D341Med (cell line): ENCODE measurements at regions not wholly inside any gene's neighbourhood (a gene's known extent, or its start where the extent isn't known, plus 50 kb on each side); places are given as distances from the start of the nearest gene placed in this dataset.
"Not testable (repeated sequence)": the region's sequence is repeated elsewhere in the genome, so short reads cannot be mapped to it uniquely, and the experiment has no call there.

Experiments used
- DNase-seq: peaks from one replicate; pipeline ENCODE4 v3.0.0; 2012; ENCODE audit warnings: low spot score

DNA sequence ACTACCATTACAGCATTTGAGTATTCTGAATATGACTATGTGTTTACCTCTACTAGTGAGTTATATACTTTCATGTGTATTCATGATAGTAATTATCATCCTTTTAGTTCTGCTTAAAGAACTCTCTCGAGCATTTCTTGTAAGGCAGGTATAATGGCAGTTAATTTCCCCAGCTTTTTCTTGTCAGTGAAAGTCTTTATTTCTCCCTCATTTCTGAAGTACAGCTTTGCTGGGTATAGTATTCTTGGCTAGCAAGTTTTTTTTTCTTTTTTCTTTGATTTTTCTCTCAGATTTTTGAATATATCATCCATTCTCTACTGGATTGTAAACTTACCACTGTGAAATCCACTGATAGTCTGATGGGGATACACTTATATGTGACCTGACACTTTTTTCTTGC is 165.9 kb upstream of the ARHGAP5 start:
- no peak for DNase-seq

DNA sequence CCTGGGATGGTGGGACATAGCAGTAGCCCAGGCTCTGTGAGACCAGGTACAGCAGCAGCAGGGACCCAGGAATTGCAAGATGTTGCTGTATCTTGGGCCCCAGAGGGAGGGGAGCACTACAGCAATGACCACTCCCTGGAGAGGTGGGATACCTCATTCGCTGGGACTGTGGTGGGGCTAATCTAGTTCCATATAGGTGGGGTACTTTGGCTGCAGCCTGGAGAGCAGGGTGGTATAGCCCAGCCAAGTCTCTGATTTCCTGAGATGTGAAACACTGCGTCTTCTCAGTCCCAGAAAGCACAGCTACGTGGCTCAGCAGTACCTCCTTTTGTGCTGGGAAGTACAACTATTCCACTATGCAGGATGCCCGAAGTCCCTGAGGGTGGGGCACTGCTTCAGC is 163.7 kb upstream of the ARHGAP5 start:
- DNase-seq: no peak

DNA sequence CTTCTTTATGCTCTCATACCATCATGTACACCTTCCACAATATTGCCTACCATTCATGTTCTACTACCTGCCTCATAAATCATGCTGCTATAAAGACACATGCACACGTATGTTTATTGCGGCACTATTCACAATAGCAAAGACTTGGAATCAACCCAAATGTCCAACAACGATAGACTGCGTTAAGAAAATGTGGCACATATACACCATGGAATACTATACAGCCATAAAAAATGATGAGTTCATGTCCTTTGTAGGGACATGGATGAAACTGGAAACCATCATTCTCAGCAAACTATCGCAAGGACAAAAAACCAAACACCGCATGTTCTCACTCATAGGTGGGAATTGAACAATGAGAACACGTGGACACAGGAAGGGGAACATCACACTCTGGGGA is 158.8 kb upstream of the ARHGAP5 start:
- DNase-seq: not testable (repeated sequence)

DNA sequence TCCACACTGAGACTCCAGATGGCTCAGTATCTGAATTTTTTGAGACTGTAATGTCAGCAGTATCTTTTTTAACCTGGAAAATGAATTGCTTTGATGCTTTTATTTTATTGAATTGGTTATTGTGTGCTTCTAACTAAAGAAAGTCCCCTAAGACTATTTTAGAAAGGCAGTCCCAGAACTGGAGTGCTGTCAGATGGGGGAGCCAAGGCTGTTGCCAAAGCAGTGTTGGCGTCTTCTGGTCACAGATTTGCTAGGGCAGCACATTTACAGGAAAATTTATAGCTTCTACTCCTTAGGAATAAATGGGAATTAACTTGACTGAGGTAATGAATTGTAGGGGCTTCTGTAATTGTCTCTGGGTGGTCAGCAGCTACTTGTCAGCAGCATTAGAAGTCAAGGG is 157.1 kb upstream of the ARHGAP5 start:
- DNase-seq: no peak

DNA sequence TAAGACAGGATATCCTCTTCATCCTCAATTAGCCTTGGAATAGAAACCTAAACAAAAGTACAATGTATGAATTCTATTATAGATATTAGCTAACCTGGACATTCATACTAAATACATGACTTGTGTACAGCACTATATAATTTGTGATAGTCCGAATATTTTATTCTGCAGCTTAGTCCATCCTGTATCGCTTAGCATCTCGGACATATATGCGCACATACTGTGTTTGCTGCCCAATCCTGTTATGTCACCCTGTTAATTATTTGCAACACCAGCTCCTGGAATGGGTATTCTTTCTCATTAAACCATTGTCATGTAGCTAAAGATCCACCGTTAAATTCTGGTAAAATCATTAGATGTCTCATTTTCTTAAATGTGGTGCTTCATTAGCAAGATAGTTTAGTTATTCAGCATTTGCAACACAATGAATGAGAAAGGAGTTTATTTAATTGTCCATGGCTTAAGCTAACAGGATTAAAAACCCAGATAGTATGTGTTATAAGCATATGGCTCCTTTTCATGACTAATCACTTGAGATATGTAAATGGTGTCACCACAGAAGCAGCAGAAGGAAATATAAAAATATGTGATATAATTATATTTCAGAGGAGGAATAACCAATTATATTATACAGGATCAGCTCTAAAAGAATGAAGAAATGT is 156.0 kb upstream of the ARHGAP5 start:
- DNase-seq: no peak

DNA sequence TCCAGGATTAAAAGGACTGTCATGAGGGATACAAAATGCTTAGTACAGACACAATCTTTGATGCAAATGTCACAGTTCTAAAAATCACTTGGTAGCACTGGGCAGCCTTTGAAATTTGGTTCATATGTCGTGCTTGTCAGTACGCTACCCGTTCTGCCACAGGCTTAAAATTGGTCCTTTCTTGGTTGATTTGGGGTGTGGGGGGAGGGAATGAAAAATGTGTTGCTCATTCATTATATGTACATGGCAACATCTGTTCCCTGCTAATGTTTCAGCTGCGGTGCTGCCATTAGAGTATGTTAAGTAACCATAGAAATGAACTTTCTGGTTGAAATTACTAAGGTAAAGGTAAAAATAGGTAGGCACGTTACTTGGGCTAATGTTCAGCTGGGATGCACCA is 155.4 kb upstream of the ARHGAP5 start:
- no peak for DNase-seq

DNA sequence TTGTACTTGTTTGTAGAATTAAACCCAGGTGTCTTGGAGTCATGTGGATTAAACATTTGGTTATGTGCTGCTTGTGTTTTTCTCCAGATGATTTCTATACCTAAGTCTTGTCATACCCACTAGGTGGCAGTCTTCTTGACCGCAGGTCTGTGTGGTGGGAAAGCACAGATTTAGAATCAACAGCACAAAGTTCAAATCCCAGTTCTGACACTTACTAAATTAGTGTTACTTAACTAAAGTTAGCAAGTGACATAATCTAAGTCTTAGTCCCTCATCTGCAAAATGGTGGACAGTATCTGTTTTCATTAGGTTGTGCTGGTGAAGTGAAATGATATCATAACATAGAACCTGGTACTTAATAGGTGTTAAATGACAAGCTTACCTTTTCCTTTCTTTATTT is 151.0 kb upstream of the ARHGAP5 start:
- peak; percentile 49 for DNase-seq

DNA sequence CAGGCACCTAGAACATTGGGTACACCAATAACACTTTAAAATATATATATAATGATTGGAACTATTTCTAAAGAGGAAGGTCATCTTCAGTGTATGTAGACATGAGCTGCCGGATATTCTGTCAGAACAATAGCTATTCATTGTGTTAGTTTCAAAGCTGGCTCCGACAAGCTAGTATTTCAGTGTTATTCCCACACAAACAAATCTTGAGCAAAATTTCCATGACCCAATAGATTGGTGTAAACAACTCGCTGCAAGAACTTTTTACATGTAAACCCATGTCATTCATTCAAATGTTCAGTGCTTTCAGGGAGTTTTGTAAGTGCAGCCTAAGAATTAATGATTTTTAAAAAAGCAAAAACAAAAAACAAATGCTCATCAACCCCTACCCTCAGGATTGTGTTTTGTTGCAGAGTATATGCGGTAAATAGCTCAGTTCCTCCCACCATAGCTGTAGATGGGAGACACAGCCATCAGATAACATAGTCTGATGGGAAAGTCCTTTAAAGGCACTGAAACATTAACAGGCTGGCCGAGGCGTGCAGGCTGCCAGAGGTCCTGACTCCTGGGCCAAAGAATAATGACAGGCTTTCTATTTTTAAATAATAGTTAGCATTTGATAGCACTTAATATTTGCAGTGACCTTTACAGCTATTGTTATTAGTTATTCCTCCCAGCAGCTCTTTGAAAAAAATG is 150.3 kb upstream of the ARHGAP5 start:
- DNase-seq: no peak

DNA sequence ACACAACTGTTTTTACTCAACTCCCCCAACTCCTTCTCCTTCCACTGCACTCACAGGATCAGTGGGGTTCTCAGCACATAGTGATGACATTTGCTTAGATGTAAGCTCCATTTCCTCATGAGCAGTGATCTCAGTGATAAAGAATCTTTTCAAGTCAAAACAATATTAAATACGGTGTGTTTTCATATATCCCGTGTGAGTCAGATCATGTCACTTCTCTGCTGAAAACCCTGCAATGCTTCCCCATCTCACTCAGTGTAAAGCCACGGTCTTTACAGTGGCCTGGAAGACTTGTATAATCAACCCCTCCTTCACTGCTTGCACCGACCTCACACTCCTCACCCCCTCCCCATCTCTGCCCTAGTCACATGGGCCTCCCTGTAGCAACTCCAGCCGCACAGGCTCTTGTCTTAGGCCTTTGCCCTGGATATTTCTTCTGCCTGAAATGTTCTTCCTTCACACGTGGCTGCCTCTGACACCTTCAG is 149.7 kb upstream of the ARHGAP5 start:
- no peak for DNase-seq

DNA sequence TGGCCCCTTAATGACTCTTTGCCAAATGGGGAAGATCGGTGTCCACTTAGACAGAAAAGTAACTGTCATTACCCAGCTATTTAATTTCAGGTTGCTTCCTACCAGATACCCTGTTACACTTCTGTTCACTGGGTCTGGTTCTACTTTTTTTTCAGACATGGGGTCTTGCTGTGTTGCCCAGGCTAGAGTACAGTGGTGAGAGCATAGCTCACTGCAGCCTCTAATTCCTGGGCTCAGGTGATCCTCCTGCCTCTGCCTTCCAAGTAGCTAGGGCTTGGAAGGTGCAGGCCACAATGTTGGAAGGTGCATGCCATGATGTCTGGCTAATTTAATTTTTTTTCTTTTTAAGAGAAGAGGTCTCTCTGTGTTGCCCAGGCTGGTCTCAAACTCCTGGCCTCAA is 147.0 kb upstream of the ARHGAP5 start:
- no peak for DNase-seq

DNA sequence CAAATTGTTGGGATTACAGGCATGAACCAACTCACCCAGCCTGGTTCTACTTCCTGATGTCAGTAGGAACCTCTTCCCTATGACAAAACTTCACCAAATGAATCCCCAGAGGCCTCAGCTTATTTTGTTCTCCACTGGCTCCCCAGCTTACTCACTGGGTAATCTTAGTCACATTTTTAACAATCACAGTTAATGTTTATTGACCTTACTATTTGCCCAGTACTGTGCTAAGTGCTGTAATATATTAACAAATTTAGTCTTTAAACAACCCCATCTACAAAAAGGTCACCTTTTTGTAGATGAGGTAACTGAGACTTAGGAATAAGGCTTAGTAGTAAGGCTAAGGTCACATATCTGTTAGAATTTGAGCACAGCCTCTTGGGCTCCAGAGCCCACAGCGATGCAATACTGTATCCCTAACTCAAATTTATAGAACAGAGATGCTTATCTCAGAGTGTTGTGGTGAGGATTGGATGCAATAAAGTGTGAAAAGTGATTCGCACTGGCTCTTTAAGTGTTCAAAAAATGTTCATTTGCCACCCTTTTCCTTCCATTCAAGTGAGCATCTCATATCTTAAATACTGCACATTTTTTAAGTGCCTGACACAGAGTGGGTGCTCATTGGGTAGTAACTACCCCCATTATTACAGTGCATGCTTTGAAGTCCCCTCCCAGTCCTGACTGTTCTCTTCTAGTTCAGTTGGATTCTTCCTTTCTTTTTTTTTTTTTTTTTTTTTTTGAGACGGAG is 146.4 kb upstream of the ARHGAP5 start:
- DNase-seq: no peak

DNA sequence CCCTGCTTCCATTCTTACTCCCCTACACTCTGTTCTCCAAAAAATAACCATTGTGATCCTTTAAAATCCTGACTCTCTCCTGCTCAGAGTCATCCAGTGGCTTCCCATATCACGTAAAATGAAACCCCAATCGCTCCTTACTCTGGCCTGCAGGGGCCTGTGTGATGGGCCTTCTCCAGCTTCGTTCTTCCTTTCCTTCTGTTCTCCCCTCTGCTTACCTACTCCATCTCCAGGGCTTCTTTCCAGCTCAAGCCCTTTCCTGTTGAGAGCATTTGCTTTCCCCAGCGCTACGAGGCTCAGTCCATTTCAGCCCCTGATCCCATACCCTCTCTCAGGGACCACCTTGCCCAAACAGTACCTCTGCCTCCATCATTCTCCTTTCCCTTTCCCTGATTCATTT is 144.4 kb upstream of the ARHGAP5 start:
- no peak for DNase-seq

DNA sequence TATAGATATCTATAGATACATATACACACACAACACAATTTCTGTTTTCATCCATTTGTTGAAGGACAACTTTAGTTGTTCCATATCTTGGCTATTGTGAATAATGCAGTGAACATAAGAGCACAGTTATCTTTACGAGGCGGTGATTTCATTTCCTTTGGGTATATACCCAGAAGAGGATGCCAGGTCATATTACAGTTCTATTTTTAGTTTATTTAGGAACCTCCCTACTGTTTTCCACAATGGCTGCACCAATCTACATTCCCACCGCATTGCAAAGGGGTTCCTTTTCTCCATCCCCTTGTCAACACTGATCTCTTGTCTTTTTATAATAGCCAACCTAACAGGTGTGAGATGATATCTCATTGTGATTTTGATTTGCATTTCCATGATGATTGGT is 143.4 kb upstream of the ARHGAP5 start:
- no peak for DNase-seq

DNA sequence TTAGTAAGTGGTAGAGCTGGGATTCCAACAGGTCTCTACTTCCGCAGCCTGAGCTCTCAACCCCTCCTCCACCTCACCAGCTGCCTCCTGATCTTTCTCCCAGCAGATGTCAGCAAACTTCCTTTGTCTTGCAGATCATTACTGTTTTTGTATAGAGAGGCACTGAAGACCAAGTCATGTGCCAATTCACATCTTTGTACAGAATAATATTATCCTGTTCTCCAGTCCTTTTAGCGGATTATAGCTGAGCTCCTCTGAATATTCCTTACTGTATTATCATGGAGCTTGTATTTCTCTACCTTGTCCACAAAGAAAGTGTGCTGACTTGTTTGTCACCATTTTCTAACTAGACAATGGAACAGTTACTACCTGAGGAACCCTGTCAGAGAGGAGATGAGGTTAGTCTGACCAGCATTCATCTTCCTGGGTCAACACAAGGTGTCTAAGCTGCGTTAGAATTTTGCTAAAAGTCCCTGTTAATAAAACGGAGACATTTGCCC is 142.3 kb upstream of the ARHGAP5 start:
- DNase-seq: peak; percentile 72

DNA sequence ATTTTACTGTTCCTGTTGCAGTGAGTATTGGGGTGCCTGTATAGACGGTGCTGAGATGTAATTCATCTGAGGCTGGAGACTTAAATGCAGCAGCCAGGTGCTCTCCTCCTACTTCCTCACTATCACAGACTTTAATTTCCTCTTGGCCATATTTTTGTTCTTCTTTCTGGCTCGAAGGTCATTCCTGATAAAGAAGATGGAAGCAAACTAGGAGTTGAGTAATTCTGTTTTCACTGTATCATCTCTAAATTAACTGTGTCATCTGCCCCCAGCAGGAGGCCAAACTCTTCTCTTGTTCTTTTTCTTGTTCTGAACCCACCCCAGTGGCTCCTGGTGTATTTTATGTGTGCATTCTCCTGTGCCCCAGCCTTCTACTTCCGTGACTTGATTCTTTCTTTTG is 141.7 kb upstream of the ARHGAP5 start:
- no peak for DNase-seq

DNA sequence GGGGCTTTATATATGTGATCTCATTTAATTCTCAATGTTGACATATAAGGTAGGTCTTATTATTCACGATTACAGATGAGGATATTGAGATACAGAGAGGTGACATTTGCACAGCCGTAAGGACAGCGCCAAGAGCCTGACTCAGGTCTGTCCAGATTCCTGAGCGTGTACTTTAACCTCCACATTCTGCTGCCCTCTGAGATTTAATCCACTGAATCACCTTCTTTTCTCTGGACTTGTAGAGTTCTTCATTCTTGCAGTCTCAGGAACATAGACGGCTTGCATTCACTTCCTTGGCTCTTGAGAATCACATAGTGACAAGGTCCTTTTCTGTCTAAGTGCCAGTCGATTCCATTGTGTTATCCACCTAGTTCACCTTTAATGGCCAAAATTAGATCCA is 141.0 kb upstream of the ARHGAP5 start:
- no peak for DNase-seq

DNA sequence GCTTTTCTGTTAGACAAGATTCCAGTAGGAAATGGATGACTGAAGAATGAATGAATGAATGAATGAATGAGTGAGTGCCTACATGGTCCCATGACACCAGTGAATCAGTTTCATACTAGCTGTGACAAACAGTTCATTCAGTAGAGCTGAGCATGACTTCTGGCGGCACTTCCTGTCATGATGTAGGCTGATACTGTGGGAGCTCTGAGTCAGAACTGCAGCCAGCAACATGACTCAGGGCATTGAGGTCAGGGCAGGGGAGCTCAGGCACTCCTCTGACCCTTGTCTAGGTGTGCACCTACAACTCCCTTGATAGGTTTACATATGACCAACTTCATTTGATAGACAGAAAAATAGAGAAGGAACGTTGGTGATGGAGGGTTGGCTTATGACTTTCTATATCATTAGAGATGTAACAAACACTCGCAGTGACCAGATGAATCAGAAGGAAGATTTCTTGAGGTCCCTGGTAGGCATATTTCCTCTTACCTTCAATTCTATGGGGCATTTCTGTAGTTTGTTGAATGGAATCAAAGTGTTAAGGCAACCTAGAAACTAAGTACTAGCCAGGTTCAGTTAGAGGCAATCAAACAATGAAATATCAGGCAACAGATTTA is 139.3 kb upstream of the ARHGAP5 start:
- no peak for DNase-seq

DNA sequence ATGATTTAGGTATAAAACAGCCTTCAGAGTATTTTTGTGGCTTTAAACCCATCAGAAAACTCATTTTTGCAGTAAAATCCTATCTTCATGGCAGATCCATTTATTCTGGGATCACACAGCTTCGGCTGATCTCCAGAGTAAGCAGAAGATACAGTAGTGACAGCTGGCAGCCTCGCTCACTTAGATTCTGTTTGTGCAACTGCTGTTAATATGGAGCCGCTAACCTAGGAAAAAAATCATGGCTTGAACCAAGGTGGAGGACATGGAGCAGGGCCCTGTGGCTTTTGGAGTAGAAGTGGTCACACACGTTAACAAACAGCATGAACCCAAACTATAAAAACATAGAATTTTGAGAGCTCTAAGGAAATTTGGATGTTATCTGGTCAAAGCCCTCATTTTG is 137.2 kb upstream of the ARHGAP5 start:
- DNase-seq: no peak

DNA sequence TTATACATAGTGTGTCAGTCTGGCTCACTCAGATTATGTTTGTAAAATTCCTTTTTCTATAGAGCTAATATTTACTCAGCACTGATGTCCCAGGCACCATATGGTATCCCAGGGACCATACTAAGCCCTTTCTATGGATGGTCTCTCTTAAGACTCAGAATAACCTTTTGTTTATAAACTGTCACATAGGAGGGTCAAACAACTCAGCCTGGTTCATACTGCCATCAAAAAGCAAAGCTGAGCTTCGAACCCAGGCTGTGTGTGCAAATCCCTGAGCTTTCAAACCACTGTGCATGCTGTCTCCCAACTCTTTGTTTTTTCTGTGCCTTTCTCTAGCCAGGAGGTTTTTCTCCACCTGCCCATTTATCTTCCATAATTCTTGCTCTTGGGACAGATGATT is 135.6 kb upstream of the ARHGAP5 start:
- no peak for DNase-seq

DNA sequence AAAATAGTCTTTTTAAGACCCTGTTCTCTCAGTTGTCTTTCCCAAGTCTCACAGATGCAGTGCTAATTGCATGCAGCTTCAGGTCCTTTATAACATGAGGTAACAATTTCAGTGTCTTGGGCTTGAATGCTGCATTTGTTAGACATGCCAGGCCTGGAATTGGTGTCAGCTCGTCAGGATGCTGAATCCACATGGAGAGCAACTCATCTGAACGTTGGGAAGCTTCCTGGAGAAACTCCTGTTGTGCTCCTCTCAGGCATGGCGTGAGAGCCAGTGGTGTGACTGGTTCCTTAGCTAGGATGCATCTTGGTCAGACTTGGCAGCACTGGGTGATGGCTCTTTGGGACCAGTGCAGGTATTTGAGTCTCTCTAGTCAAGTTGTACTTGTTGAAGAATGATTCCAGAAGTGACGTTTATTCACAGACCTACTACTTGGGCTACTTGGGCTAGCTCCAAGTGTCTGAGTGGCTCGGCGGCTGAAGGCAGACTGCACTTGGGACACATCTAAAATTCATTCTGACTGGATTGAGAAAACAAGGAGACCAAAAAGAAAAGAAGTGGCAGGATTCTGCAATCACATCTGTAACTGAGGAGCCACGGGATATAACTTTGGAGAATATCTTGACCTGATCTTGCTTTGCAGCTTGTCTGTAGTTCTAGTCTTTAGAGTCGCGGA is 134.8 kb upstream of the ARHGAP5 start:
- DNase-seq: no peak

DNA sequence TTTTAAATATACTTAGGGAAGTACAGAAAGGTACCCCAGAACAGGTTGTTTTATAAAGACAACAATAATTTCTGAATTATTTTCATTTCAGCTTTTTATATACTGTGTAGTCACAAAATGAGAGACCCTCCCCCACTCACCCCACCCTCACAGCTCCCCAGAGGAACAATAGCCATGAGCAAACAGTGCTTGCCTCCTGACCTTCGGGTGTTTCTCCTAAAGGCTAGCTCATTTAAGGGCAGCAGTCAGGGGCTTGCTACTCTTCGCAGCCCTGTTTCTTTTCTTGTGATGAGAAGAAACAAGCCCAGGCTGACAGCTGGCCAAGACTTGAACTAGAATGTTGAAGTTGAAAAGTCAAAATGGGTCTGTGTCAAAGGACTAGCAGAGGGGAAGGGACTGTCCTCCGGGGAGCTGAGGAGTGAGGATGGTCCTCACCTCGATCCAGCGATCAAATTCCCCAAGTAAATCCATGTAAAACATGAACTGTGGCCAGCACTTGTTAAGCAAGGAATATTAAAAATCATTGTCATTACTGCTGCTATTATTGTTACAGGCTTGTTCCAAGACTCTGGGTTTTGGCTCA is 133.8 kb upstream of the ARHGAP5 start:
- no peak for DNase-seq

DNA sequence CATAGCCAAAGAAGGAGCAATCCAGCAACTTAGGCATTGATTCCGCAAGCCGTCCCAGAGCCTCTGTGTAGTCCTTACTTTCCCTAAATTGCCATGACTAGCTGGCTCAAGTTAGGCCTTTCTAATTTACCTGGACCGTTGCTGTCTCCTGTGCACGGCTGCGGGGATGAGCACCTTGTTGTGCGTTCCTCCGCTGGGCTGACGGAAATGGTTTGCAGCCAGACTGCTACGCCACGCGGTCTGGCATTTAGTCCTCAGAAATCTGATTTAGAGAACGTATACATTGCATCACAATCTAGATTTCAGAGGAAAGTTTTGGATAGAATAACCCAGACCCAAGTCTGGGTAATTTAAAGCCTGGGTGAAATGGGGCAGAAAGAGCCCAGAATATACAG is 133.2 kb upstream of the ARHGAP5 start:
- peak; percentile 57 for DNase-seq
